GM19351 (cell line): ENCODE measurements at regions not wholly inside any gene's neighbourhood (a gene's known extent, or its start where the extent isn't known, plus 50 kb on each side); places are given as distances from the start of the nearest gene placed in this dataset.
"Not testable (repeated sequence)": the region's sequence is repeated elsewhere in the genome, so short reads cannot be mapped to it uniquely, and the experiment has no call there.

Source experiments
- ATAC-seq: cut with Tn5 transposase; IDR thresholded peaks from one replicate; pipeline ENCODE4 v1.9.1; 2021; ENCODE audit warnings: mild to moderate bottlenecking, moderate library complexity; ENCODE audit not compliant: unreplicated experiment

GRCh38 chr5:17079562-17079961 lies 137.9 kb upstream of the BASP1 start:
- no peak for ATAC-seq

- ATAC-seq = no peak
These were observed 137.1 kb upstream of the BASP1 start for GRCh38 chr5:17080361-17080760.

GRCh38 chr5:17081142-17081541 lies 136.3 kb upstream of the BASP1 start:
- no peak for ATAC-seq

GRCh38 chr5:17083276-17083675 lies 134.2 kb upstream of the BASP1 start:
- ATAC-seq = not testable (repeated sequence)

- no peak for ATAC-seq
These were observed 130.4 kb upstream of the BASP1 start for GRCh38 chr5:17087035-17087434.

GRCh38 chr5:17088051-17088450 lies 129.4 kb upstream of the BASP1 start:
- no peak for ATAC-seq

- no peak for ATAC-seq
These were observed 128.4 kb upstream of the BASP1 start for GRCh38 chr5:17089001-17089400.

- no peak for ATAC-seq
These were observed 127.7 kb upstream of the BASP1 start for GRCh38 chr5:17089690-17090089.

- no peak for ATAC-seq
These were observed 126.6 kb upstream of the BASP1 start for GRCh38 chr5:17090839-17091238.

GRCh38 chr5:17094830-17095229 lies 122.6 kb upstream of the BASP1 start:
- no peak for ATAC-seq

GRCh38 chr5:17096952-17097695 lies 120.3 kb upstream of the BASP1 start:
- ATAC-seq = no peak

- no peak for ATAC-seq
These were observed 117.5 kb upstream of the BASP1 start for GRCh38 chr5:17099946-17100345.

GRCh38 chr5:17103461-17103860 lies 114.0 kb upstream of the BASP1 start:
- ATAC-seq = no peak

GRCh38 chr5:17105744-17106418 lies 111.5 kb upstream of the BASP1 start:
- ATAC-seq = no peak

GRCh38 chr5:17106521-17106920 lies 110.9 kb upstream of the BASP1 start:
- no peak for ATAC-seq

- not testable (repeated sequence) for ATAC-seq
These were observed 105.2 kb upstream of the BASP1 start for GRCh38 chr5:17112091-17112716.

- ATAC-seq = no peak
These were observed 104.1 kb upstream of the BASP1 start for GRCh38 chr5:17113174-17113958.

- no peak for ATAC-seq
These were observed 103.2 kb upstream of the BASP1 start for GRCh38 chr5:17114233-17114632.

- ATAC-seq = no peak
These were observed 102.5 kb upstream of the BASP1 start for GRCh38 chr5:17114715-17115599.

GRCh38 chr5:17115855-17116254 lies 101.6 kb upstream of the BASP1 start:
- ATAC-seq = no peak
